H9 (cell line): ENCODE measurements at regions not wholly inside any gene's neighbourhood (a gene's known extent, or its start where the extent isn't known, plus 50 kb on each side); places are given as distances from the start of the nearest gene placed in this dataset.

ENCODE experiments used
- DNase-seq: peaks from one replicate; pipeline ENCODE4 v3.0.0-alpha.2; 2017
- H2AFZ ChIP-seq: one replicate; pipeline ENCODE4 v1.6.1; 2013; ENCODE audit warnings: mild to moderate bottlenecking, low read length, control low read depth, moderate library complexity
- H2AK5ac ChIP-seq: 2 replicates; pipeline ENCODE4 v1.6.1; 2013; ENCODE audit warnings: low read length, control low read depth, mixed read lengths; ENCODE audit not compliant: insufficient read length
- H2BK120ac ChIP-seq: one replicate; pipeline ENCODE4 v1.6.1; 2013; ENCODE audit warnings: low read depth, mild to moderate bottlenecking, low read length, control low read depth, inconsistent platforms; ENCODE audit not compliant: poor library complexity, severe bottlenecking
- H2BK12ac ChIP-seq: 2 replicates; pipeline ENCODE4 v1.6.1; 2013; ENCODE audit warnings: low read length, control low read depth, mixed read lengths, low read depth; ENCODE audit not compliant: insufficient read length
- H2BK15ac ChIP-seq: 2 replicates; pipeline ENCODE4 v1.6.1; 2013; ENCODE audit warnings: low read depth, low read length, control low read depth
- H2BK20ac ChIP-seq: one replicate; pipeline ENCODE4 v1.6.1; 2013; ENCODE audit warnings: low read depth, mild to moderate bottlenecking, low read length, control low read depth, inconsistent platforms; ENCODE audit not compliant: poor library complexity, severe bottlenecking
- H2BK5ac ChIP-seq: 2 replicates; pipeline ENCODE4 v1.6.1; 2013; ENCODE audit warnings: low read length, control low read depth, mixed read lengths; ENCODE audit not compliant: insufficient read length
- H3K14ac ChIP-seq: 2 replicates; pipeline ENCODE4 v1.6.1; 2013; ENCODE audit warnings: low read length, control low read depth; ENCODE audit not compliant: insufficient read depth
- H3K18ac ChIP-seq: 2 replicates; pipeline ENCODE4 v1.6.1; 2013; ENCODE audit warnings: low read depth, mild to moderate bottlenecking, mixed read lengths, low read length, control low read depth; ENCODE audit not compliant: insufficient read length
- H3K23ac ChIP-seq: 2 replicates; pipeline ENCODE4 v1.6.1; 2013; ENCODE audit warnings: low read length, control low read depth, mixed read lengths, low read depth; ENCODE audit not compliant: insufficient read length
- H3K23me2 ChIP-seq: 2 replicates; pipeline ENCODE4 v1.6.1; 2013; ENCODE audit warnings: low read depth, mild to moderate bottlenecking, mixed read lengths, low read length, control low read depth; ENCODE audit not compliant: insufficient read length, poor library complexity, severe bottlenecking
- H3K27ac ChIP-seq: 2 replicates; pipeline ENCODE4 v1.5.1; 2013; ENCODE audit warnings: low read length, control low read depth, mixed read lengths, low read depth; ENCODE audit not compliant: insufficient read length
- H3K27me3 ChIP-seq: 2 replicates; pipeline ENCODE4 v1.6.1; 2013; ENCODE audit warnings: low read length, control low read depth, inconsistent platforms; ENCODE audit not compliant: insufficient read depth
- H3K4ac ChIP-seq: 2 replicates; pipeline ENCODE4 v1.6.1; 2013; ENCODE audit warnings: low read depth, mild to moderate bottlenecking, control low read depth, inconsistent platforms, low read length, moderate library complexity
- H3K4me1 ChIP-seq: 2 replicates; pipeline ENCODE4 v1.6.1; 2013; ENCODE audit warnings: low read length, control low read depth, inconsistent platforms; ENCODE audit not compliant: insufficient read depth
- H3K4me2 ChIP-seq: 2 replicates; pipeline ENCODE4 v1.6.1; 2013; ENCODE audit warnings: low read length, control low read depth, mixed read lengths; ENCODE audit not compliant: insufficient read length, insufficient read depth
- H3K56ac ChIP-seq: 2 replicates; pipeline ENCODE4 v1.6.1; 2013; ENCODE audit warnings: low read depth, mild to moderate bottlenecking, mixed read lengths, low read length, control low read depth; ENCODE audit not compliant: insufficient read length
- H3K79me1 ChIP-seq: 2 replicates; pipeline ENCODE4 v1.6.1; 2013; ENCODE audit warnings: low read depth, mild to moderate bottlenecking, moderate library complexity, low read length, control low read depth, inconsistent platforms; ENCODE audit not compliant: insufficient read depth, poor library complexity, severe bottlenecking
- H3K79me2 ChIP-seq: 2 replicates; pipeline ENCODE4 v1.6.1; 2013; ENCODE audit warnings: low read length, control low read depth, inconsistent platforms; ENCODE audit not compliant: insufficient read depth
- H3K9ac ChIP-seq: 2 replicates; pipeline ENCODE4 v1.6.1; 2013; ENCODE audit warnings: low read length, control low read depth, mixed read lengths; ENCODE audit not compliant: insufficient read length; ENCODE audit errors: extremely low read depth
- H3K9me3 ChIP-seq: one replicate; pipeline ENCODE4 v1.6.1; 2013; ENCODE audit warnings: low read depth, low read length, inconsistent platforms; ENCODE audit not compliant: control insufficient read depth
- H3T11ph ChIP-seq: one replicate; pipeline ENCODE4 v1.6.1; 2013; ENCODE audit warnings: mild to moderate bottlenecking, low read length, control low read depth, inconsistent platforms
- H4K20me1 ChIP-seq: one replicate; pipeline ENCODE4 v1.6.1; 2013; ENCODE audit not compliant: control insufficient read depth, insufficient read length, insufficient read depth
- H4K5ac ChIP-seq: 2 replicates; pipeline ENCODE4 v1.6.1; 2013; ENCODE audit warnings: low read depth, mild to moderate bottlenecking, mixed read lengths, low read length, control low read depth; ENCODE audit not compliant: insufficient read length
- H4K8ac ChIP-seq: replicated peaks from 2 replicates; pipeline ENCODE4 v1.6.1; 2013; ENCODE audit warnings: low read length, control low read depth, mixed read lengths, low read depth; ENCODE audit not compliant: insufficient read length
- H4K91ac ChIP-seq: 2 replicates; pipeline ENCODE4 v1.6.1; 2013; ENCODE audit warnings: low read depth, mild to moderate bottlenecking, moderate library complexity, mixed read lengths, low read length, control low read depth; ENCODE audit not compliant: insufficient read length
- H3K27ac Mint-ChIP-seq, 3 experiments: 2 replicates in 2 of 3; 3 replicates in 1 of 3; pipeline ENCODE4 v1.8.0; 2020 to 2021; ENCODE audit warnings: mixed read lengths in 3 of 3, mild to moderate bottlenecking in 1 of 3, moderate library complexity in 1 of 3
- H3K27me3 Mint-ChIP-seq: 2 replicates; pipeline ENCODE4 v1.8.0; 2021; ENCODE audit warnings: low read depth, mild to moderate bottlenecking, moderate library complexity, mixed read lengths
- H3K36me3 Mint-ChIP-seq, 3 experiments: 2 replicates in 2 of 3; 3 replicates in 1 of 3; pipeline ENCODE4 v1.8.0; 2020 to 2021; ENCODE audit warnings: low read depth in 3 of 3, mixed read lengths in 3 of 3; ENCODE audit not compliant: insufficient read depth in 1 of 3
- H3K4me1 Mint-ChIP-seq, 2 experiments: 2 replicates each; pipeline ENCODE4 v1.8.0; 2020; ENCODE audit warnings: mixed read lengths in 2 of 2
- H3K4me3 Mint-ChIP-seq, 2 experiments: 2 replicates in 1 of 2; 3 replicates in 1 of 2; pipeline ENCODE4 v1.8.0; 2020 to 2021; ENCODE audit warnings: mild to moderate bottlenecking in 2 of 2, mixed read lengths in 2 of 2, moderate library complexity in 1 of 2
- H3K9me3 Mint-ChIP-seq, 2 experiments: 2 replicates in 1 of 2; 3 replicates in 1 of 2; pipeline ENCODE4 v1.8.0; 2020; ENCODE audit warnings: mild to moderate bottlenecking in 2 of 2, mixed read lengths in 2 of 2, moderate library complexity in 1 of 2
- WGBS: extraction: QIAGEN DNeasy Blood & Tissue Kit; methylation state at CpG from one replicate; pipeline ENCODE4 v1.1.7; 2013; ENCODE audit warnings: missing lambda C conversion rate, low lambda C conversion rate, mixed read lengths; ENCODE audit not compliant: insufficient read length; ENCODE audit errors: extremely low coverage; 5-methylcytosine and 5-hydroxymethylcytosine counted together
- TF ChIP-seq, protein P1 (sequence below): fragments of 200-600 bp; sonication (generic); conservative IDR thresholded peaks from 3 replicates; pipeline ENCODE4 v1.8.0; 2021; ENCODE audit warnings: antibody characterized with exemption, mild to moderate bottlenecking

DNA sequence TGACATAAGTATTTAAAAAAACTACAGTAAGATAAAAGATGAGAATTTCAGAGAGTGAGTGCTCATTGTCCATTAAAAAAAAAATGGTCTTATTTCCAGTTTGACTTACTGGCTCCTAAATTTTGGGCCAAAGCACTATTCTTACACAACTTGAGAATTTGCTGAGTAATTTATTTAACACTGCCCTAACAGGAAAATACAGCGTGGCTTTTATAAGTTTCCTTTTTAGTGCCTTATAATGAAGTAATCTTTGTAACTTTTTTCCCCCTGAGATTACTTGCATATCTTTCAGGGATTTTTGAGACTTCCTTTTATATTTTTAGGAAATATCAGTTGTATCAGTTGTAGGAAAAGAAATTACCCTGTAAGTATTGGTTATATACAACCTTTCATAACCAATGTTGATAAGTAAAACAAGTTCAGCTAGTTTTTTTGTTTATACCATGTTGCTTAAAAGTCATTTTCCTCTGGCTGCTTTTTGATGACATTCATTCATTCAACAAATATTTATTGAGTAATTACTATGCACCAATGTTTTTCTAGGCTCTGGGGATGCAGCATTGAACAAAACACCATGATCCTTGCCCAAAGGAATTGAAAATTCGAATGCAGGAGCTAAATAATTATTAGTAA, 106.4 kb upstream of the SGK1 start:
- Histone ChIP-seq H3K14ac (no peak overlapping the region), H4K20me1 (no peaks in the 10 kb centered on the region), H3K18ac (no peak overlapping the region), H2BK120ac (no peak overlapping the region), H2AFZ (no peak overlapping the region), H3K79me2 (no peaks in the 10 kb centered on the region), H3K27me3 (no peaks in the 10 kb centered on the region; the same call in 1 of the 2 replicates), H2AK5ac (no peak overlapping the region), H3T11ph (no peak overlapping the region), H3K9me3 (peaks cover 12% of the 10 kb centered on the region), H4K91ac (no peak overlapping the region), H4K5ac (no peak overlapping the region), H4K8ac (no peak overlapping the region), H2BK15ac (no peak overlapping the region), H3K27ac (no peak overlapping the region), H3K79me1 (no peaks in the 10 kb centered on the region), H3K4ac (no peak overlapping the region), H3K4me1 (no peaks in the 10 kb centered on the region), H2BK20ac (no peak overlapping the region), H3K56ac (no peak overlapping the region), H3K4me2 (no peak overlapping the region), H2BK5ac (no peak overlapping the region), H3K23ac (no peak overlapping the region), H2BK12ac (no peak overlapping the region), H3K23me2 (no peaks in the 10 kb centered on the region), H3K9ac (no peak overlapping the region)
- H3K36me3 Mint-ChIP-seq: peaks cover 4 to 18% (median 9%) of the 10 kb centered on the region in 3 experiments; a peak in 6 of 7 replicates
- no peaks in the 10 kb centered on the region for H3K4me1 Mint-ChIP-seq
- H3K27ac Mint-ChIP-seq: no peak overlapping the region
- H3K9me3 Mint-ChIP-seq: peaks cover 11 to 24% of the 10 kb centered on the region in 2 experiments; a peak in 4 of 5 replicates
- no peak for DNase-seq
- no CpG with 5 or more reads among the region's 2 CpGs for WGBS
- no peak overlapping the region for H3K4me3 Mint-ChIP-seq
- H3K27me3 Mint-ChIP-seq: no peaks in the 10 kb centered on the region; the same call in 1 of the 2 replicates
- TF ChIP-seq, protein P1, sequence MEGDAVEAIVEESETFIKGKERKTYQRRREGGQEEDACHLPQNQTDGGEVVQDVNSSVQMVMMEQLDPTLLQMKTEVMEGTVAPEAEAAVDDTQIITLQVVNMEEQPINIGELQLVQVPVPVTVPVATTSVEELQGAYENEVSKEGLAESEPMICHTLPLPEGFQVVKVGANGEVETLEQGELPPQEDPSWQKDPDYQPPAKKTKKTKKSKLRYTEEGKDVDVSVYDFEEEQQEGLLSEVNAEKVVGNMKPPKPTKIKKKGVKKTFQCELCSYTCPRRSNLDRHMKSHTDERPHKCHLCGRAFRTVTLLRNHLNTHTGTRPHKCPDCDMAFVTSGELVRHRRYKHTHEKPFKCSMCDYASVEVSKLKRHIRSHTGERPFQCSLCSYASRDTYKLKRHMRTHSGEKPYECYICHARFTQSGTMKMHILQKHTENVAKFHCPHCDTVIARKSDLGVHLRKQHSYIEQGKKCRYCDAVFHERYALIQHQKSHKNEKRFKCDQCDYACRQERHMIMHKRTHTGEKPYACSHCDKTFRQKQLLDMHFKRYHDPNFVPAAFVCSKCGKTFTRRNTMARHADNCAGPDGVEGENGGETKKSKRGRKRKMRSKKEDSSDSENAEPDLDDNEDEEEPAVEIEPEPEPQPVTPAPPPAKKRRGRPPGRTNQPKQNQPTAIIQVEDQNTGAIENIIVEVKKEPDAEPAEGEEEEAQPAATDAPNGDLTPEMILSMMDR: no peak
